GM23338 (cell line): ENCODE measurements at regions not wholly inside any gene's neighbourhood (a gene's known extent, or its start where the extent isn't known, plus 50 kb on each side); places are given as distances from the start of the nearest gene placed in this dataset.

Source experiments
- ATAC-seq: fragments of 200-7000 bp; cut with Tn5 transposase; 3 replicates; pipeline ENCODE4 v1.9.1; 2020
- DNase-seq: peaks from one replicate; pipeline ENCODE4 v3.0.0-alpha.2; 2015; ENCODE audit warnings: low spot score
- H2AFZ ChIP-seq: fragments of 200-600 bp; sonication (generic); 2 replicates; pipeline ENCODE4 v1.8.0; 2016; ENCODE audit warnings: antibody characterized with exemption, mild to moderate bottlenecking, moderate library complexity
- H3F3A ChIP-seq: fragments of 200-600 bp; sonication (generic); replicated peaks from 2 replicates; pipeline ENCODE4 v1.8.0; 2017; ENCODE audit warnings: antibody characterized with exemption, mixed run types, low read depth
- H3K27ac ChIP-seq: fragments of 200-600 bp; sonication (generic); 2 replicates; pipeline ENCODE4 v1.6.1; 2016; ENCODE audit warnings: low read depth
- H3K27me3 ChIP-seq: fragments of 200-600 bp; sonication (generic); 2 replicates; pipeline ENCODE4 v1.8.0; 2016; ENCODE audit warnings: mild to moderate bottlenecking, mixed run types, moderate library complexity; ENCODE audit not compliant: insufficient read depth
- H3K36me3 ChIP-seq: fragments of 200-600 bp; sonication (generic); 2 replicates; pipeline ENCODE4 v1.8.0; 2016; ENCODE audit warnings: mild to moderate bottlenecking; ENCODE audit not compliant: insufficient read depth
- H3K4me1 ChIP-seq: fragments of 200-600 bp; sonication (generic); 2 replicates; pipeline ENCODE4 v1.8.0; 2016; ENCODE audit warnings: mild to moderate bottlenecking, moderate library complexity; ENCODE audit not compliant: insufficient read depth
- H3K4me2 ChIP-seq: fragments of 200-600 bp; sonication (generic); 2 replicates; pipeline ENCODE4 v1.7.1; 2017; ENCODE audit warnings: mixed run types
- H3K4me3 ChIP-seq: fragments of 200-600 bp; sonication (generic); 2 replicates; pipeline ENCODE4 v1.6.1; 2016; ENCODE audit warnings: mixed run types
- H3K79me2 ChIP-seq: fragments of 200-600 bp; sonication (generic); replicated peaks from 2 replicates; pipeline ENCODE4 v1.8.0; 2017; ENCODE audit warnings: mild to moderate bottlenecking; ENCODE audit not compliant: insufficient read depth
- H3K9me2 ChIP-seq: fragments of 200-600 bp; sonication (generic); 2 replicates; pipeline ENCODE4 v1.8.0; 2017; ENCODE audit not compliant: insufficient read depth
- H4K20me1 ChIP-seq: fragments of 200-600 bp; sonication (generic); replicated peaks from 2 replicates; pipeline ENCODE4 v1.8.0; 2017; ENCODE audit warnings: mild to moderate bottlenecking; ENCODE audit not compliant: insufficient read depth
- H3K27ac Mint-ChIP-seq: 2 replicates; pipeline ENCODE4 v1.8.0; 2020; ENCODE audit warnings: inconsistent platforms, mild to moderate bottlenecking, moderate library complexity, mixed read lengths
- H3K27me3 Mint-ChIP-seq: 3 replicates; pipeline ENCODE4 v1.8.0; 2022; ENCODE audit warnings: low read depth, mild to moderate bottlenecking, moderate library complexity, mixed read lengths, inconsistent platforms; ENCODE audit not compliant: insufficient read depth, poor library complexity
- H3K36me3 Mint-ChIP-seq: 3 replicates; pipeline ENCODE4 v1.8.0; 2021; ENCODE audit warnings: low read depth, mild to moderate bottlenecking, inconsistent platforms, moderate library complexity, mixed read lengths
- H3K4me1 Mint-ChIP-seq: 3 replicates; pipeline ENCODE4 v1.8.0; 2020; ENCODE audit warnings: mild to moderate bottlenecking, inconsistent platforms, mixed read lengths
- H3K4me3 Mint-ChIP-seq: 3 replicates; pipeline ENCODE4 v1.8.0; 2021; ENCODE audit warnings: moderate library complexity, mild to moderate bottlenecking, inconsistent platforms, mixed read lengths
- H3K9me3 Mint-ChIP-seq: 3 replicates; pipeline ENCODE4 v1.8.0; 2020; ENCODE audit warnings: moderate library complexity, mild to moderate bottlenecking, inconsistent platforms, mixed read lengths
- CREB1 ChIP-seq: fragments of 250-450 bp; sonication (Bioruptor Pico); IDR thresholded peaks from 2 replicates; pipeline ENCODE4 v1.5.0; 2020; ENCODE audit warnings: low read depth, mild to moderate bottlenecking, moderate library complexity
- EZH2 ChIP-seq: fragments of 200-600 bp; sonication (generic); IDR thresholded peaks from one replicate; pipeline ENCODE4 v1.8.0; 2017; ENCODE audit warnings: antibody characterized with exemption, mild to moderate bottlenecking, low read depth; ENCODE audit not compliant: unreplicated experiment
- EZH2phosphoT487 ChIP-seq: fragments of 200-600 bp; sonication (generic); IDR thresholded peaks from one replicate; pipeline ENCODE4 v1.8.1; 2018; ENCODE audit warnings: antibody characterized with exemption; ENCODE audit not compliant: unreplicated experiment
- JUNB ChIP-seq: IDR thresholded peaks from one replicate; pipeline ENCODE4 v1.6.1; 2016; ENCODE audit warnings: antibody characterized with exemption; ENCODE audit not compliant: unreplicated experiment
- NANOG ChIP-seq: IDR thresholded peaks from 2 replicates; pipeline ENCODE4 v1.6.1; 2016; ENCODE audit warnings: antibody characterized with exemption, borderline replicate concordance
- POLR2AphosphoS5 ChIP-seq: IDR thresholded peaks from 2 replicates; pipeline ENCODE4 v1.6.1; 2016; ENCODE audit warnings: antibody characterized with exemption, low read depth
- STAT1 ChIP-seq: IDR thresholded peaks from one replicate; pipeline ENCODE4 v1.6.1; 2016; ENCODE audit warnings: antibody characterized with exemption; ENCODE audit not compliant: unreplicated experiment
- ZNF114 ChIP-seq: fragments of 250-450 bp; sonication (Bioruptor Pico); IDR thresholded peaks from 2 replicates; pipeline ENCODE4 v1.5.0; 2020; ENCODE audit warnings: mild to moderate bottlenecking, moderate library complexity
- ZNF331 ChIP-seq: fragments of 250-450 bp; sonication (Bioruptor Pico); IDR thresholded peaks from 2 replicates; pipeline ENCODE4 v1.5.0; 2020; ENCODE audit warnings: low read depth, mild to moderate bottlenecking, moderate library complexity
- TF ChIP-seq, protein P1 (sequence below): fragments of 250-450 bp; sonication (Bioruptor Pico); IDR thresholded peaks from 2 replicates; pipeline ENCODE4 v1.5.0; 2020; ENCODE audit warnings: mild to moderate bottlenecking, moderate library complexity
- TF ChIP-seq, protein P2 (sequence below): IDR thresholded peaks from 2 replicates; pipeline ENCODE4 v1.6.1; 2016; ENCODE audit warnings: antibody characterized with exemption
- TF ChIP-seq, protein P3 (sequence below), 2 experiments: fragments of 200-600 bp in 1 of 2; sonication (generic) in 1 of 2; conservative IDR thresholded peaks; 2 replicates each; pipeline versions ENCODE4 v1.5.1 to v1.6.1; 2016 to 2017; ENCODE audit warnings: antibody characterized with exemption in 2 of 2, low read depth in 2 of 2, mild to moderate bottlenecking in 2 of 2, moderate library complexity in 1 of 2
- TF ChIP-seq, protein P4 (sequence below): IDR thresholded peaks from one replicate; pipeline ENCODE4 v1.6.1; 2018; ENCODE audit warnings: antibody characterized with exemption; ENCODE audit not compliant: unreplicated experiment

DNA sequence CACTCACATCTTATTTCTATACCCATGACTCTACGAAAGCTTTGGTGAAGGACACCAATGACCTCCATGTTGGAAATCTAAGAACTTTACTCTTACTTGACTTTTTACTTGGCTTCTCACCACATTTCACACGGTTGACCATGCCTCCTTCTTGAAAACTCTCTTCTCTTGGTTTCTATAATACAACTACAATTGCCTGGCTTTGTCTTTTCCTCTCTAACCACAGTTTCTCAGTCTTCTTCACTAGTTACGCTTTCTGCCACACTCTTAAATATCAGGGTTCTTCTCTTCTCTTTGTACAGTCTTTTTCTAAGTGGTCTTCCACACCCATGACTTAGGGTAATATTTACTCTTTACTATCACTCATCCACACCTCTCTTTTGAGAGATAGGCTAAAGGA lies 2079.8 kb upstream of the WWC1 start (continued):
- no peak for TF ChIP-seq CREB1

DNA sequence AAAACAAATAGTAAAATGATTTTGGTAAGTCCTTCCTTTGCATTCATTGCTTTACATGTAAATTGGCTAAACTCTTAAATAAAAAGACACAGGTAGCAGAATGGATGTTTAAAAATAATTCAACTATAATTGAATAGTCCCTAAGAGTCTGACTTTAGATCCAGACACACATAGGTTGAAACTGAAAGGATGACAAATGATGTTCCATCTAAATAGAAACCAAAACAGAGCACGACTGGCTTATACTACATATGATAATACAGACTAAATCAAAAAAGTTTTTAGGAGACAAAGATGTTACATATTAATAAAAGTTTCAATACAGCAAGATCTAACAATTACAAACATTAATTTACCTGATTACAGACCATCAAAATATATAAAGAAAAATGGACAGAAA lies 2055.1 kb upstream of the WWC1 start:
- Mint-ChIP-seq H3K27me3 (no peaks in the 10 kb centered on the region), H3K9me3 (peaks cover 17% of the 10 kb centered on the region; the same call in 2 of the 3 replicates), H3K4me1 (no peaks in the 10 kb centered on the region), H3K4me3 (no peak overlapping the region), H3K27ac (no peak overlapping the region), H3K36me3 (peaks cover 4% of the 10 kb centered on the region; the same call in 2 of the 3 replicates)
- no peaks in the 10 kb centered on the region for H3K9me2 ChIP-seq
- H3K79me2 ChIP-seq: no peaks in the 10 kb centered on the region
- ATAC-seq: no peak
- H3K4me3 ChIP-seq: no peak overlapping the region
- H3K36me3 ChIP-seq: no peaks in the 10 kb centered on the region
- H3K4me2 ChIP-seq: no peak overlapping the region
- H3F3A ChIP-seq: no peaks in the 10 kb centered on the region
- H3K27ac ChIP-seq: no peak overlapping the region
- TF ChIP-seq, protein P1, sequence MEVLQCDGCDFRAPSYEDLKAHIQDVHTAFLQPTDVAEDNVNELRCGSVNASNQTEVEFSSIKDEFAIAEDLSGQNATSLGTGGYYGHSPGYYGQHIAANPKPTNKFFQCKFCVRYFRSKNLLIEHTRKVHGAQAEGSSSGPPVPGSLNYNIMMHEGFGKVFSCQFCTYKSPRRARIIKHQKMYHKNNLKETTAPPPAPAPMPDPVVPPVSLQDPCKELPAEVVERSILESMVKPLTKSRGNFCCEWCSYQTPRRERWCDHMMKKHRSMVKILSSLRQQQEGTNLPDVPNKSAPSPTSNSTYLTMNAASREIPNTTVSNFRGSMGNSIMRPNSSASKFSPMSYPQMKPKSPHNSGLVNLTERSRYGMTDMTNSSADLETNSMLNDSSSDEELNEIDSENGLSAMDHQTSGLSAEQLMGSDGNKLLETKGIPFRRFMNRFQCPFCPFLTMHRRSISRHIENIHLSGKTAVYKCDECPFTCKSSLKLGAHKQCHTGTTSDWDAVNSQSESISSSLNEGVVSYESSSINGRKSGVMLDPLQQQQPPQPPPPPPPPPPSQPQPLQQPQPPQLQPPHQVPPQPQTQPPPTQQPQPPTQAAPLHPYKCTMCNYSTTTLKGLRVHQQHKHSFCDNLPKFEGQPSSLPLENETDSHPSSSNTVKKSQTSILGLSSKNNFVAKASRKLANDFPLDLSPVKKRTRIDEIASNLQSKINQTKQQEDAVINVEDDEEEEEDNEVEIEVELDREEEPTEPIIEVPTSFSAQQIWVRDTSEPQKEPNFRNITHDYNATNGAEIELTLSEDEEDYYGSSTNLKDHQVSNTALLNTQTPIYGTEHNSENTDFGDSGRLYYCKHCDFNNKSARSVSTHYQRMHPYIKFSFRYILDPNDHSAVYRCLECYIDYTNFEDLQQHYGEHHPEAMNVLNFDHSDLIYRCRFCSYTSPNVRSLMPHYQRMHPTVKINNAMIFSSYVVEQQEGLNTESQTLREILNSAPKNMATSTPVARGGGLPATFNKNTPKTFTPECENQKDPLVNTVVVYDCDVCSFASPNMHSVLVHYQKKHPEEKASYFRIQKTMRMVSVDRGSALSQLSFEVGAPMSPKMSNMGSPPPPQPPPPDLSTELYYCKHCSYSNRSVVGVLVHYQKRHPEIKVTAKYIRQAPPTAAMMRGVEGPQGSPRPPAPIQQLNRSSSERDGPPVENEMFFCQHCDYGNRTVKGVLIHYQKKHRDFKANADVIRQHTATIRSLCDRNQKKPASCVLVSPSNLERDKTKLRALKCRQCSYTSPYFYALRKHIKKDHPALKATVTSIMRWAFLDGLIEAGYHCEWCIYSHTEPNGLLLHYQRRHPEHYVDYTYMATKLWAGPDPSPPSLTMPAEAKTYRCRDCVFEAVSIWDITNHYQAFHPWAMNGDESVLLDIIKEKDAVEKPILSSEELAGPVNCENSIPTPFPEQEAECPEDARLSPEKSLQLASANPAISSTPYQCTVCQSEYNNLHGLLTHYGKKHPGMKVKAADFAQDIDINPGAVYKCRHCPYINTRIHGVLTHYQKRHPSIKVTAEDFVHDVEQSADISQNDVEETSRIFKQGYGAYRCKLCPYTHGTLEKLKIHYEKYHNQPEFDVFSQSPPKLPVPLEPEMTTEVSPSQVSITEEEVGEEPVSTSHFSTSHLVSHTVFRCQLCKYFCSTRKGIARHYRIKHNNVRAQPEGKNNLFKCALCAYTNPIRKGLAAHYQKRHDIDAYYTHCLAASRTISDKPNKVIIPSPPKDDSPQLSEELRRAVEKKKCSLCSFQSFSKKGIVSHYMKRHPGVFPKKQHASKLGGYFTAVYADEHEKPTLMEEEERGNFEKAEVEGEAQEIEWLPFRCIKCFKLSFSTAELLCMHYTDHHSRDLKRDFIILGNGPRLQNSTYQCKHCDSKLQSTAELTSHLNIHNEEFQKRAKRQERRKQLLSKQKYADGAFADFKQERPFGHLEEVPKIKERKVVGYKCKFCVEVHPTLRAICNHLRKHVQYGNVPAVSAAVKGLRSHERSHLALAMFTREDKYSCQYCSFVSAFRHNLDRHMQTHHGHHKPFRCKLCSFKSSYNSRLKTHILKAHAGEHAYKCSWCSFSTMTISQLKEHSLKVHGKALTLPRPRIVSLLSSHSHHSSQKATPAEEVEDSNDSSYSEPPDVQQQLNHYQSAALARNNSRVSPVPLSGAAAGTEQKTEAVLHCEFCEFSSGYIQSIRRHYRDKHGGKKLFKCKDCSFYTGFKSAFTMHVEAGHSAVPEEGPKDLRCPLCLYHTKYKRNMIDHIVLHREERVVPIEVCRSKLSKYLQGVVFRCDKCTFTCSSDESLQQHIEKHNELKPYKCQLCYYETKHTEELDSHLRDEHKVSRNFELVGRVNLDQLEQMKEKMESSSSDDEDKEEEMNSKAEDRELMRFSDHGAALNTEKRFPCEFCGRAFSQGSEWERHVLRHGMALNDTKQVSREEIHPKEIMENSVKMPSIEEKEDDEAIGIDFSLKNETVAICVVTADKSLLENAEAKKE (CRISPR knock-in tag): no peak
- TF ChIP-seq CREB1 (no peak), POLR2AphosphoS5 (no peak), ZNF331 (CRISPR knock-in tag) (no peak), ZNF114 (CRISPR knock-in tag) (no peak), EZH2phosphoT487 (no peak), STAT1 (no peak), JUNB (no peak), NANOG (no peak), EZH2 (no peak)
- TF ChIP-seq, protein P2, sequence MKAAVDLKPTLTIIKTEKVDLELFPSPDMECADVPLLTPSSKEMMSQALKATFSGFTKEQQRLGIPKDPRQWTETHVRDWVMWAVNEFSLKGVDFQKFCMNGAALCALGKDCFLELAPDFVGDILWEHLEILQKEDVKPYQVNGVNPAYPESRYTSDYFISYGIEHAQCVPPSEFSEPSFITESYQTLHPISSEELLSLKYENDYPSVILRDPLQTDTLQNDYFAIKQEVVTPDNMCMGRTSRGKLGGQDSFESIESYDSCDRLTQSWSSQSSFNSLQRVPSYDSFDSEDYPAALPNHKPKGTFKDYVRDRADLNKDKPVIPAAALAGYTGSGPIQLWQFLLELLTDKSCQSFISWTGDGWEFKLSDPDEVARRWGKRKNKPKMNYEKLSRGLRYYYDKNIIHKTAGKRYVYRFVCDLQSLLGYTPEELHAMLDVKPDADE: no peak
- TF ChIP-seq, protein P3, sequence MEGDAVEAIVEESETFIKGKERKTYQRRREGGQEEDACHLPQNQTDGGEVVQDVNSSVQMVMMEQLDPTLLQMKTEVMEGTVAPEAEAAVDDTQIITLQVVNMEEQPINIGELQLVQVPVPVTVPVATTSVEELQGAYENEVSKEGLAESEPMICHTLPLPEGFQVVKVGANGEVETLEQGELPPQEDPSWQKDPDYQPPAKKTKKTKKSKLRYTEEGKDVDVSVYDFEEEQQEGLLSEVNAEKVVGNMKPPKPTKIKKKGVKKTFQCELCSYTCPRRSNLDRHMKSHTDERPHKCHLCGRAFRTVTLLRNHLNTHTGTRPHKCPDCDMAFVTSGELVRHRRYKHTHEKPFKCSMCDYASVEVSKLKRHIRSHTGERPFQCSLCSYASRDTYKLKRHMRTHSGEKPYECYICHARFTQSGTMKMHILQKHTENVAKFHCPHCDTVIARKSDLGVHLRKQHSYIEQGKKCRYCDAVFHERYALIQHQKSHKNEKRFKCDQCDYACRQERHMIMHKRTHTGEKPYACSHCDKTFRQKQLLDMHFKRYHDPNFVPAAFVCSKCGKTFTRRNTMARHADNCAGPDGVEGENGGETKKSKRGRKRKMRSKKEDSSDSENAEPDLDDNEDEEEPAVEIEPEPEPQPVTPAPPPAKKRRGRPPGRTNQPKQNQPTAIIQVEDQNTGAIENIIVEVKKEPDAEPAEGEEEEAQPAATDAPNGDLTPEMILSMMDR (conservative IDR thresholded peaks at IDR 0.05; ENCODE audit: low read depth in 2 of 2): no peak
- TF ChIP-seq, protein P4, sequence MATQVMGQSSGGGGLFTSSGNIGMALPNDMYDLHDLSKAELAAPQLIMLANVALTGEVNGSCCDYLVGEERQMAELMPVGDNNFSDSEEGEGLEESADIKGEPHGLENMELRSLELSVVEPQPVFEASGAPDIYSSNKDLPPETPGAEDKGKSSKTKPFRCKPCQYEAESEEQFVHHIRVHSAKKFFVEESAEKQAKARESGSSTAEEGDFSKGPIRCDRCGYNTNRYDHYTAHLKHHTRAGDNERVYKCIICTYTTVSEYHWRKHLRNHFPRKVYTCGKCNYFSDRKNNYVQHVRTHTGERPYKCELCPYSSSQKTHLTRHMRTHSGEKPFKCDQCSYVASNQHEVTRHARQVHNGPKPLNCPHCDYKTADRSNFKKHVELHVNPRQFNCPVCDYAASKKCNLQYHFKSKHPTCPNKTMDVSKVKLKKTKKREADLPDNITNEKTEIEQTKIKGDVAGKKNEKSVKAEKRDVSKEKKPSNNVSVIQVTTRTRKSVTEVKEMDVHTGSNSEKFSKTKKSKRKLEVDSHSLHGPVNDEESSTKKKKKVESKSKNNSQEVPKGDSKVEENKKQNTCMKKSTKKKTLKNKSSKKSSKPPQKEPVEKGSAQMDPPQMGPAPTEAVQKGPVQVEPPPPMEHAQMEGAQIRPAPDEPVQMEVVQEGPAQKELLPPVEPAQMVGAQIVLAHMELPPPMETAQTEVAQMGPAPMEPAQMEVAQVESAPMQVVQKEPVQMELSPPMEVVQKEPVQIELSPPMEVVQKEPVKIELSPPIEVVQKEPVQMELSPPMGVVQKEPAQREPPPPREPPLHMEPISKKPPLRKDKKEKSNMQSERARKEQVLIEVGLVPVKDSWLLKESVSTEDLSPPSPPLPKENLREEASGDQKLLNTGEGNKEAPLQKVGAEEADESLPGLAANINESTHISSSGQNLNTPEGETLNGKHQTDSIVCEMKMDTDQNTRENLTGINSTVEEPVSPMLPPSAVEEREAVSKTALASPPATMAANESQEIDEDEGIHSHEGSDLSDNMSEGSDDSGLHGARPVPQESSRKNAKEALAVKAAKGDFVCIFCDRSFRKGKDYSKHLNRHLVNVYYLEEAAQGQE: no peak
- no peaks in the 10 kb centered on the region for H4K20me1 ChIP-seq
- no peak for DNase-seq
- no peak overlapping the region for H2AFZ ChIP-seq
- H3K4me1 ChIP-seq: no peaks in the 10 kb centered on the region
- no peaks in the 10 kb centered on the region for H3K27me3 ChIP-seq
